HEK293 (cell line): ENCODE measurements at regions not wholly inside any gene's neighbourhood (a gene's known extent, or its start where the extent isn't known, plus 50 kb on each side); places are given as distances from the start of the nearest gene placed in this dataset.

Experiments
- CTCF ChIP-seq: fragments of 450-650 bp; formaldehyde crosslinking; IDR thresholded peaks from 2 replicates; pipeline ENCODE4 v1.5.1; 2016; ENCODE audit warnings: missing biosample characterization, missing genetic modification characterization
- SCRT1 ChIP-seq: fragments of 450-650 bp; formaldehyde crosslinking; IDR thresholded peaks from 2 replicates; pipeline ENCODE4 v1.5.1; 2016; ENCODE audit warnings: missing biosample characterization, missing genetic modification characterization, borderline replicate concordance
- TCF7L2 ChIP-seq: IDR thresholded peaks from 2 replicates; pipeline ENCODE4 v1.6.1; 2011; ENCODE audit warnings: low read depth, mild to moderate bottlenecking, inconsistent platforms, low read length, moderate library complexity, borderline replicate concordance
- ZBTB49 ChIP-seq: fragments of 450-650 bp; formaldehyde crosslinking; IDR thresholded peaks from 2 replicates; pipeline ENCODE4 v1.5.1; 2016; ENCODE audit warnings: missing biosample characterization, missing genetic modification characterization, low read depth
- ZNF132 ChIP-seq: fragments of 450-650 bp; formaldehyde crosslinking; IDR thresholded peaks from 2 replicates; pipeline ENCODE4 v1.5.1; 2017; ENCODE audit warnings: missing biosample characterization, missing genetic modification characterization, borderline replicate concordance
- ZNF146 ChIP-seq: fragments of 450-650 bp; formaldehyde crosslinking; IDR thresholded peaks from 2 replicates; pipeline ENCODE4 v1.5.1; 2016; ENCODE audit warnings: missing biosample characterization, missing genetic modification characterization
- ZNF157 ChIP-seq: fragments of 450-650 bp; formaldehyde crosslinking; IDR thresholded peaks from 2 replicates; pipeline ENCODE4 v1.5.1; 2016; ENCODE audit warnings: missing biosample characterization, missing genetic modification characterization
- ZNF530 ChIP-seq: fragments of 450-650 bp; formaldehyde crosslinking; IDR thresholded peaks from 2 replicates; pipeline ENCODE4 v1.5.1; 2016; ENCODE audit warnings: low read depth, missing biosample characterization, missing genetic modification characterization
- ZNF544 ChIP-seq: fragments of 450-650 bp; formaldehyde crosslinking; IDR thresholded peaks from 2 replicates; pipeline ENCODE4 v1.5.0; 2017; ENCODE audit warnings: missing biosample characterization, missing genetic modification characterization
- ZNF560 ChIP-seq: fragments of 450-650 bp; formaldehyde crosslinking; IDR thresholded peaks from 2 replicates; pipeline ENCODE4 v1.5.1; 2017; ENCODE audit warnings: missing biosample characterization, missing genetic modification characterization, borderline replicate concordance
- TF ChIP-seq, protein P1 (sequence below): fragments of 450-650 bp; formaldehyde crosslinking; IDR thresholded peaks from 2 replicates; pipeline ENCODE4 v1.5.1; 2016; ENCODE audit warnings: missing biosample characterization, missing genetic modification characterization

DNA sequence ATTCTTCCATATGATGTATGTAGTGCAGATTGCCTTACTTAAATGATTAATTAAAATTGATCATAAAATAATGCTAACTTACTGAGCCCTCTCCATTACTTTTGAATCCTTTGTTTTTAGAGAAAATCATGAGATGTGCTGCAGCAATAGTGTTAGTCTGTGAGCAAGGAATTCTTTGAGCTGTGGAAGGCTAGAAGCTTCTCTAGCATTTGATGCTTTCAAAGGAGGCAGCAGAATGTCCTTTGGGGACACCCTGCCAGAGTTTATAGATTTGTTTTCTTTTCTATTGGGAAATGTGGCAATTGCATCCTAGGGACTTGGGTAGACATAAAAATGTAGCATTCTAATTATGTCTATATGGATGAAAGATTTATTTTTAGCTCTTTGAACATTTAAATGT lies 284.1 kb upstream of the SMIM30 start:
- TF ChIP-seq, protein P1, sequence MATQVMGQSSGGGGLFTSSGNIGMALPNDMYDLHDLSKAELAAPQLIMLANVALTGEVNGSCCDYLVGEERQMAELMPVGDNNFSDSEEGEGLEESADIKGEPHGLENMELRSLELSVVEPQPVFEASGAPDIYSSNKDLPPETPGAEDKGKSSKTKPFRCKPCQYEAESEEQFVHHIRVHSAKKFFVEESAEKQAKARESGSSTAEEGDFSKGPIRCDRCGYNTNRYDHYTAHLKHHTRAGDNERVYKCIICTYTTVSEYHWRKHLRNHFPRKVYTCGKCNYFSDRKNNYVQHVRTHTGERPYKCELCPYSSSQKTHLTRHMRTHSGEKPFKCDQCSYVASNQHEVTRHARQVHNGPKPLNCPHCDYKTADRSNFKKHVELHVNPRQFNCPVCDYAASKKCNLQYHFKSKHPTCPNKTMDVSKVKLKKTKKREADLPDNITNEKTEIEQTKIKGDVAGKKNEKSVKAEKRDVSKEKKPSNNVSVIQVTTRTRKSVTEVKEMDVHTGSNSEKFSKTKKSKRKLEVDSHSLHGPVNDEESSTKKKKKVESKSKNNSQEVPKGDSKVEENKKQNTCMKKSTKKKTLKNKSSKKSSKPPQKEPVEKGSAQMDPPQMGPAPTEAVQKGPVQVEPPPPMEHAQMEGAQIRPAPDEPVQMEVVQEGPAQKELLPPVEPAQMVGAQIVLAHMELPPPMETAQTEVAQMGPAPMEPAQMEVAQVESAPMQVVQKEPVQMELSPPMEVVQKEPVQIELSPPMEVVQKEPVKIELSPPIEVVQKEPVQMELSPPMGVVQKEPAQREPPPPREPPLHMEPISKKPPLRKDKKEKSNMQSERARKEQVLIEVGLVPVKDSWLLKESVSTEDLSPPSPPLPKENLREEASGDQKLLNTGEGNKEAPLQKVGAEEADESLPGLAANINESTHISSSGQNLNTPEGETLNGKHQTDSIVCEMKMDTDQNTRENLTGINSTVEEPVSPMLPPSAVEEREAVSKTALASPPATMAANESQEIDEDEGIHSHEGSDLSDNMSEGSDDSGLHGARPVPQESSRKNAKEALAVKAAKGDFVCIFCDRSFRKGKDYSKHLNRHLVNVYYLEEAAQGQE = no peak
- TF ChIP-seq CTCF (tag by site-specific recombination) (no peak), ZNF157 (tag by site-specific recombination) (no peak), ZBTB49 (tag by site-specific recombination) (no peak), TCF7L2 (no peak), ZNF132 (tag by site-specific recombination) (no peak), ZNF146 (tag by site-specific recombination) (no peak), SCRT1 (no peak), ZNF530 (tag by site-specific recombination) (no peak), ZNF560 (tag by site-specific recombination) (no peak), ZNF544 (tag by site-specific recombination) (no peak)
